Astrocyte (in vitro differentiated cells and primary cell): ENCODE measurements at regions not wholly inside any gene's neighbourhood (a gene's known extent, or its start where the extent isn't known, plus 50 kb on each side); places are given as distances from the start of the nearest gene placed in this dataset.

ENCODE experiments used
- DNase-seq: peaks from one replicate; pipeline ENCODE4 v3.0.0-alpha.2; 2010; ENCODE audit warnings: low read depth
- FAIRE-seq: peaks from 2 replicates; lab custom pipeline; 2011; peaks lifted over from hg19 to GRCh38; lab: Jason Lieb, UNC
- H2AFZ ChIP-seq: 2 replicates; pipeline ENCODE4 v1.6.0; 2012; ENCODE audit warnings: low read depth, low read length, inconsistent platforms
- H3K27ac ChIP-seq: 2 replicates; pipeline ENCODE4 v1.5.1; 2011; ENCODE audit warnings: low read depth, low read length, inconsistent platforms
- H3K27me3 ChIP-seq: 2 replicates; pipeline ENCODE4 v1.6.0; 2011; ENCODE audit warnings: low read length, inconsistent platforms; ENCODE audit not compliant: insufficient read depth
- H3K36me3 ChIP-seq: 2 replicates; pipeline ENCODE4 v1.5.1; 2011; ENCODE audit warnings: low read length, inconsistent platforms; ENCODE audit not compliant: insufficient read depth
- H3K4me1 ChIP-seq: 2 replicates; pipeline ENCODE4 v1.5.1; 2011; ENCODE audit warnings: low read length, inconsistent platforms; ENCODE audit not compliant: insufficient read depth
- H3K4me2 ChIP-seq: 2 replicates; pipeline ENCODE4 v1.6.0; 2012; ENCODE audit warnings: low read length, inconsistent platforms
- H3K4me3 ChIP-seq: 2 replicates; pipeline ENCODE4 v1.5.1; 2011; ENCODE audit warnings: low read depth, mild to moderate bottlenecking, low read length, inconsistent platforms; ENCODE audit not compliant: insufficient read depth
- H3K79me2 ChIP-seq: 2 replicates; pipeline ENCODE4 v1.6.0; 2012; ENCODE audit warnings: mild to moderate bottlenecking, low read length, inconsistent platforms; ENCODE audit not compliant: insufficient read depth
- H3K9ac ChIP-seq: 2 replicates; pipeline ENCODE4 v1.6.0; 2012; ENCODE audit warnings: mild to moderate bottlenecking, low read length, inconsistent platforms
- H3K9me3 ChIP-seq: 2 replicates; pipeline ENCODE4 v1.5.1; 2012; ENCODE audit warnings: low read depth, mild to moderate bottlenecking, low read length, inconsistent platforms; ENCODE audit not compliant: insufficient read depth
- H4K20me1 ChIP-seq: 2 replicates; pipeline ENCODE4 v1.6.0; 2012; ENCODE audit warnings: low read length, inconsistent platforms; ENCODE audit not compliant: insufficient read depth
- H3K27ac Mint-ChIP-seq: one replicate; pipeline ENCODE4 v1.8.0; 2021; ENCODE audit warnings: mild to moderate bottlenecking, mixed read lengths; ENCODE audit not compliant: unreplicated experiment
- H3K27me3 Mint-ChIP-seq: one replicate; pipeline ENCODE4 v1.8.0; 2021; ENCODE audit warnings: low read depth, mixed read lengths; ENCODE audit not compliant: unreplicated experiment
- H3K36me3 Mint-ChIP-seq: one replicate; pipeline ENCODE4 v1.8.0; 2021; ENCODE audit warnings: low read depth, mixed read lengths; ENCODE audit not compliant: unreplicated experiment
- H3K4me1 Mint-ChIP-seq: one replicate; pipeline ENCODE4 v1.8.0; 2021; ENCODE audit warnings: low read depth, mixed read lengths; ENCODE audit not compliant: unreplicated experiment
- H3K4me3 Mint-ChIP-seq: one replicate; pipeline ENCODE4 v1.8.0; 2021; ENCODE audit warnings: mild to moderate bottlenecking, moderate library complexity, mixed read lengths; ENCODE audit not compliant: unreplicated experiment
- H3K9me3 Mint-ChIP-seq: one replicate; pipeline ENCODE4 v1.8.0; 2021; ENCODE audit warnings: mild to moderate bottlenecking, mixed read lengths; ENCODE audit not compliant: unreplicated experiment
- CTCF ChIP-seq: IDR thresholded peaks from 2 replicates; pipeline ENCODE4 v1.5.1; 2011; ENCODE audit warnings: low read depth, mild to moderate bottlenecking, inconsistent platforms, low read length, moderate library complexity; ENCODE audit not compliant: insufficient read depth
- EZH2 ChIP-seq: IDR thresholded peaks from 2 replicates; pipeline ENCODE4 v1.6.1; 2012; ENCODE audit warnings: mild to moderate bottlenecking, low read length, inconsistent platforms; ENCODE audit not compliant: insufficient read depth

- no peaks in the 10 kb centered on the region for H3K4me1 ChIP-seq
- FAIRE-seq (no peak), DNase-seq (no peak)
- H3K4me1 Mint-ChIP-seq, result no peaks in the 10 kb centered on the region
- H3K36me3 ChIP-seq, result no peaks in the 10 kb centered on the region
- no peaks in the 10 kb centered on the region for H3K79me2 ChIP-seq
- no peak overlapping the region for H3K4me3 ChIP-seq
- no peak overlapping the region for H3K4me2 ChIP-seq
- H3K27ac Mint-ChIP-seq, result no peak overlapping the region
- H3K27me3 Mint-ChIP-seq, result peaks cover 5% of the 10 kb centered on the region
- H3K36me3 Mint-ChIP-seq, result no peaks in the 10 kb centered on the region
- no peak overlapping the region for H2AFZ ChIP-seq
- H4K20me1 ChIP-seq, result no peaks in the 10 kb centered on the region
- no peak overlapping the region for H3K9ac ChIP-seq
- H3K9me3 Mint-ChIP-seq, result no peaks in the 10 kb centered on the region
- H3K4me3 Mint-ChIP-seq, result no peak overlapping the region
- no peaks in the 10 kb centered on the region for H3K9me3 ChIP-seq
- H3K27me3 ChIP-seq, result no peaks in the 10 kb centered on the region
- H3K27ac ChIP-seq, result no peak overlapping the region
- TF ChIP-seq CTCF, result no peak
- TF ChIP-seq EZH2, result no peak
Measured at GRCh38 chr17:72022328-72023275, 98.2 kb upstream of the SOX9 start.

- Histone ChIP-seq H2AFZ (no peak overlapping the region), H3K79me2 (no peaks in the 10 kb centered on the region), H3K4me1 (no peaks in the 10 kb centered on the region), H3K4me3 (no peak overlapping the region), H3K9me3 (no peaks in the 10 kb centered on the region), H3K9ac (no peak overlapping the region), H3K27ac (no peak overlapping the region), H4K20me1 (no peaks in the 10 kb centered on the region), H3K4me2 (no peak overlapping the region), H3K36me3 (no peaks in the 10 kb centered on the region), H3K27me3 (no peaks in the 10 kb centered on the region)
- Mint-ChIP-seq H3K36me3 (no peaks in the 10 kb centered on the region), H3K27ac (no peak overlapping the region), H3K4me1 (no peaks in the 10 kb centered on the region), H3K27me3 (peaks cover 10% of the 10 kb centered on the region), H3K9me3 (no peaks in the 10 kb centered on the region), H3K4me3 (no peak overlapping the region)
- TF ChIP-seq EZH2 (no peak), CTCF (no peak)
- FAIRE-seq (no peak), DNase-seq (no peak)
Measured at GRCh38 chr17:72024457-72024856, 96.4 kb upstream of the SOX9 start.

GRCh38 chr17:72025113-72025512 lies 95.7 kb upstream of the SOX9 start:
- H4K20me1 ChIP-seq, result no peaks in the 10 kb centered on the region
- FAIRE-seq, result no peak
- Mint-ChIP-seq H3K27me3 (peaks cover 12% of the 10 kb centered on the region), H3K36me3 (no peaks in the 10 kb centered on the region), H3K4me1 (no peaks in the 10 kb centered on the region), H3K4me3 (no peak overlapping the region), H3K9me3 (no peaks in the 10 kb centered on the region), H3K27ac (no peak overlapping the region)
- H3K36me3 ChIP-seq, result no peaks in the 10 kb centered on the region
- H2AFZ ChIP-seq, result no peak overlapping the region
- TF ChIP-seq EZH2, result no peak
- no peak for TF ChIP-seq CTCF
- peaks cover 4% of the 10 kb centered on the region for H3K4me1 ChIP-seq
- no peak overlapping the region for H3K4me2 ChIP-seq
- H3K9ac ChIP-seq, result no peak overlapping the region
- no peaks in the 10 kb centered on the region for H3K79me2 ChIP-seq
- H3K9me3 ChIP-seq, result no peaks in the 10 kb centered on the region
- no peak overlapping the region for H3K27ac ChIP-seq
- no peak for DNase-seq
- H3K4me3 ChIP-seq, result no peak overlapping the region
- no peaks in the 10 kb centered on the region for H3K27me3 ChIP-seq
